ENCODE measurements at regions not wholly inside any gene's neighbourhood (a gene's known extent, or its start where the extent isn't known, plus 50 kb on each side); places are given as distances from the start of the nearest gene placed in this dataset.

DNA sequence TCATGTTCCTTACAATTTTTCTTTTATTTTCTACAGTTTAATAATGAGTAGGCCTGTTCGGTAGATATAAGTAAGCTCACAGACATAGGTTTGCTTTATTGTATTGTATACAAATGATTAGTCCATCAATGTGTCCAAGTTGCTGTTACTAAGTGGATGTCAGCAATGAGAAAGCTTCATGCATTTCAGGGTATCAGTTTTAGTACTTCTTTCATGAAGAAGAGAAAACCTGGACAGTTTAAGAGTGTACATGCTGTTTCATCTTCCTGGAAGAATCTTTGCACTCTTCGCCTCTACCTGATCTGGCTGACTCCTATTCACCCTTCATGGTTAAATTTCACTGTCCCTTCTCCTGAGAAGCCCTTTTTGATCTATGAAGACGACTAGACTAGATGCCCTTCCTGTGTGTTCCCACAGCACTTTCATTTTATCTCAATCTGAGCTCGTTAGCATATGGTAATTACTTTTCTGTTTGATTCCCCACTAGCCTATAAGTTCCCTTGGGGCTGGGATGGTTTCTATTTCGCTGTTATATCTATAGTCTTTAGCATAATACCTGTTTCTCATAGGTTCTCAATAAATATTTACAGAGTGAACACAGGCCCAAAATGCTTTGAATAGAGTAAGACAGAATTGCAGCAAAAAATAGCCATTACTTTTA is 70.7 kb downstream of the CETN3 start:
- no peak for ATAC-seq
- TF ChIP-seq BACH2 (CRISPR knock-in tag; IDR thresholded peaks at IDR 0.05; ENCODE audit: borderline replicate concordance) (no peak), ZC3H10 (CRISPR knock-in tag; IDR thresholded peaks at IDR 0.05) (no peak)

DNA sequence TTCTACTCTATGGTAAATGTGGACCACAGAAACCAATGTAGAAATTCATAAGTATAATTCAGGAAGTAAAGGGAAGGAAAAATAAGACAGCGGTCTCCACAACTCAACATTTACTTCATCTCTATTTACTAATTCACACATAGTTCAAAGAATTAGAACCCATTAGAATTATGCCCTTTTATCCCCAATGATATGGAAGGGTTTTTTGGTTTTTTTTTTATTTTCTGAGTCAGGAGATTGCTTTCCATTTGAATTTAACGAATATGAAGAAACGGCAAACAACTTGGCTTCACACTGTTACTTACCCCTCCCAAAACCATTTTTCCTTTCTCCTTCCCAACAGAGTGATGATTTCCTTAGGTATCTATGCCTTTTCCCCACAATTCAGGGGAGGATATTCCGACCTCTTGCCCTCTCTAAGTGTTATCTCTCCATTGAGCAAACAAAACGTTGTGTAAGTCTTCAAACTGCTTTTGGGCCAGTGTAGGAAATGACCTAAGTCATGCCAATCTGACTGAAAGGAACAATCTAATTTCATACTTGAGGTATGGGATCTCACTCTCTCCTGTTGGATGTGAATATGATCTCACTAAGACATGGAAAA is 72.0 kb downstream of the CETN3 start:
- no peak for ATAC-seq
- TF ChIP-seq, protein P1, sequence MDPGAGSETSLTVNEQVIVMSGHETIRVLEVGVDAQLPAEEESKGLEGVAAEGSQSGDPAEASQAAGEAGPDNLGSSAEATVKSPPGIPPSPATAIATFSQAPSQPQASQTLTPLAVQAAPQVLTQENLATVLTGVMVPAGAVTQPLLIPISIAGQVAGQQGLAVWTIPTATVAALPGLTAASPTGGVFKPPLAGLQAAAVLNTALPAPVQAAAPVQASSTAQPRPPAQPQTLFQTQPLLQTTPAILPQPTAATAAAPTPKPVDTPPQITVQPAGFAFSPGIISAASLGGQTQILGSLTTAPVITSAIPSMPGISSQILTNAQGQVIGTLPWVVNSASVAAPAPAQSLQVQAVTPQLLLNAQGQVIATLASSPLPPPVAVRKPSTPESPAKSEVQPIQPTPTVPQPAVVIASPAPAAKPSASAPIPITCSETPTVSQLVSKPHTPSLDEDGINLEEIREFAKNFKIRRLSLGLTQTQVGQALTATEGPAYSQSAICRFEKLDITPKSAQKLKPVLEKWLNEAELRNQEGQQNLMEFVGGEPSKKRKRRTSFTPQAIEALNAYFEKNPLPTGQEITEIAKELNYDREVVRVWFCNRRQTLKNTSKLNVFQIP (CRISPR knock-in tag; IDR thresholded peaks at IDR 0.05; ENCODE audit: borderline replicate concordance, low read depth) = no peak
- TF ChIP-seq ZNF565 (CRISPR knock-in tag; conservative IDR thresholded peaks at IDR 0.05; ENCODE audit: low read depth) (no peak), ZC3H10 (CRISPR knock-in tag; IDR thresholded peaks at IDR 0.05) (no peak), GLIS3 (CRISPR knock-in tag; IDR thresholded peaks at IDR 0.05) (no peak), TOX (CRISPR knock-in tag; IDR thresholded peaks at IDR 0.05; ENCODE audit: borderline replicate concordance) (no peak), ESRRG (CRISPR knock-in tag; IDR thresholded peaks at IDR 0.05) (no peak)

DNA sequence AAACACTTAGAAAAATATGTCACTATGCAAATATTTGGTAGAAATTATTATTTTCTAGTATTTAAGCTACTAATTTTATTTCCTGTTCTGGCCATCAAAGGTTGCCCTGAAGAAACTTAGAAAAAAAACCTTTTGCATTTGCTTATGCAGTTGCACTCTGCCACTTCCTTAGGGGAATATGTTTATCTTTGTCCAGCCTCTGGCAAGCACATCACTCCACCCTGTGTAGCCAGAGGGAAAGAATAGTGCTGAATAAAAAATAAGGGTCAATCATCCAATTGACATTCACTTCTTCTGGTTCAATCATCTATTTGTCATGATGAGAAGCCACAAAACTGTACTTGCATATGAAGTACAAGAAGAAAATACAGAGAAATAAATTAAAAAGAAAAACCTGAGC is 72.8 kb downstream of the CETN3 start:
- no peak for TF ChIP-seq ISL1 (CRISPR knock-in tag; IDR thresholded peaks at IDR 0.05)
- TF ChIP-seq, protein P2, sequence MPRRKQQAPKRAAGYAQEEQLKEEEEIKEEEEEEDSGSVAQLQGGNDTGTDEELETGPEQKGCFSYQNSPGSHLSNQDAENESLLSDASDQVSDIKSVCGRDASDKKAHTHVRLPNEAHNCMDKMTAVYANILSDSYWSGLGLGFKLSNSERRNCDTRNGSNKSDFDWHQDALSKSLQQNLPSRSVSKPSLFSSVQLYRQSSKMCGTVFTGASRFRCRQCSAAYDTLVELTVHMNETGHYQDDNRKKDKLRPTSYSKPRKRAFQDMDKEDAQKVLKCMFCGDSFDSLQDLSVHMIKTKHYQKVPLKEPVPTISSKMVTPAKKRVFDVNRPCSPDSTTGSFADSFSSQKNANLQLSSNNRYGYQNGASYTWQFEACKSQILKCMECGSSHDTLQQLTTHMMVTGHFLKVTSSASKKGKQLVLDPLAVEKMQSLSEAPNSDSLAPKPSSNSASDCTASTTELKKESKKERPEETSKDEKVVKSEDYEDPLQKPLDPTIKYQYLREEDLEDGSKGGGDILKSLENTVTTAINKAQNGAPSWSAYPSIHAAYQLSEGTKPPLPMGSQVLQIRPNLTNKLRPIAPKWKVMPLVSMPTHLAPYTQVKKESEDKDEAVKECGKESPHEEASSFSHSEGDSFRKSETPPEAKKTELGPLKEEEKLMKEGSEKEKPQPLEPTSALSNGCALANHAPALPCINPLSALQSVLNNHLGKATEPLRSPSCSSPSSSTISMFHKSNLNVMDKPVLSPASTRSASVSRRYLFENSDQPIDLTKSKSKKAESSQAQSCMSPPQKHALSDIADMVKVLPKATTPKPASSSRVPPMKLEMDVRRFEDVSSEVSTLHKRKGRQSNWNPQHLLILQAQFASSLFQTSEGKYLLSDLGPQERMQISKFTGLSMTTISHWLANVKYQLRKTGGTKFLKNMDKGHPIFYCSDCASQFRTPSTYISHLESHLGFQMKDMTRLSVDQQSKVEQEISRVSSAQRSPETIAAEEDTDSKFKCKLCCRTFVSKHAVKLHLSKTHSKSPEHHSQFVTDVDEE (CRISPR knock-in tag; IDR thresholded peaks at IDR 0.05) = no peak
- no peak for TF ChIP-seq OSR1 (CRISPR knock-in tag; IDR thresholded peaks at IDR 0.05)
- TF ChIP-seq CSDC2 (CRISPR knock-in tag; IDR thresholded peaks at IDR 0.05) = no peak
- no peak for TF ChIP-seq ZC3H10 (CRISPR knock-in tag; IDR thresholded peaks at IDR 0.05)
- no peak for TF ChIP-seq ZNF565 (CRISPR knock-in tag; conservative IDR thresholded peaks at IDR 0.05; ENCODE audit: low read depth)
- TF ChIP-seq TOX (CRISPR knock-in tag; IDR thresholded peaks at IDR 0.05; ENCODE audit: borderline replicate concordance) = no peak
- no peak for ATAC-seq

DNA sequence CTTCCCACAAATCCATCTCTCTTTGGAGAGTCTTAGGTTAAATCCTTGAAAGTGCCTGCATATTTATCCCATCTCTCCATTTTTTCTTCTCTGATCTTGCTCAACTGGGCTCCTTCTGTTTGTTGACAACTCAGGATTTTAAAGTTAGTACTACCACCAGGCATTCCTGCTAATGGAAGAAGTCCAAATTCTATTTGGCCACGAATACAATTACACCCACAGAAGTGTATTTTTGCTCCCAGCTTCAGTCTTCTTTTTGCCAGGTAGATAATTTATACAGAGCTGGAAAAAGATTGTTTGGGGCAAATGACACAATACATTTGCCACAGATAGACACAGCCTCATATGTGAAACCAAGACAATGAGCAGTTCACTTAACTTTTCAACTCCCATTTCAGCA is 74.8 kb downstream of the CETN3 start:
- TF ChIP-seq GLIS3 (CRISPR knock-in tag; IDR thresholded peaks at IDR 0.05) (no peak), ISL1 (CRISPR knock-in tag; IDR thresholded peaks at IDR 0.05) (no peak), ZC3H10 (CRISPR knock-in tag; IDR thresholded peaks at IDR 0.05) (no peak), CSDC2 (CRISPR knock-in tag; IDR thresholded peaks at IDR 0.05) (no peak), TOX (CRISPR knock-in tag; IDR thresholded peaks at IDR 0.05; ENCODE audit: borderline replicate concordance) (no peak), ZFP30 (CRISPR knock-in tag; IDR thresholded peaks at IDR 0.05) (no peak), ZNF565 (CRISPR knock-in tag; conservative IDR thresholded peaks at IDR 0.05; ENCODE audit: low read depth) (no peak), OSR1 (CRISPR knock-in tag; IDR thresholded peaks at IDR 0.05) (no peak), ZNF8 (CRISPR knock-in tag; IDR thresholded peaks at IDR 0.05) (no peak), BACH2 (CRISPR knock-in tag; IDR thresholded peaks at IDR 0.05; ENCODE audit: borderline replicate concordance) (no peak)
- TF ChIP-seq, protein P3, sequence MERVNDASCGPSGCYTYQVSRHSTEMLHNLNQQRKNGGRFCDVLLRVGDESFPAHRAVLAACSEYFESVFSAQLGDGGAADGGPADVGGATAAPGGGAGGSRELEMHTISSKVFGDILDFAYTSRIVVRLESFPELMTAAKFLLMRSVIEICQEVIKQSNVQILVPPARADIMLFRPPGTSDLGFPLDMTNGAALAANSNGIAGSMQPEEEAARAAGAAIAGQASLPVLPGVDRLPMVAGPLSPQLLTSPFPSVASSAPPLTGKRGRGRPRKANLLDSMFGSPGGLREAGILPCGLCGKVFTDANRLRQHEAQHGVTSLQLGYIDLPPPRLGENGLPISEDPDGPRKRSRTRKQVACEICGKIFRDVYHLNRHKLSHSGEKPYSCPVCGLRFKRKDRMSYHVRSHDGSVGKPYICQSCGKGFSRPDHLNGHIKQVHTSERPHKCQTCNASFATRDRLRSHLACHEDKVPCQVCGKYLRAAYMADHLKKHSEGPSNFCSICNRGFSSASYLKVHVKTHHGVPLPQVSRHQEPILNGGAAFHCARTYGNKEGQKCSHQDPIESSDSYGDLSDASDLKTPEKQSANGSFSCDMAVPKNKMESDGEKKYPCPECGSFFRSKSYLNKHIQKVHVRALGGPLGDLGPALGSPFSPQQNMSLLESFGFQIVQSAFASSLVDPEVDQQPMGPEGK (CRISPR knock-in tag; IDR thresholded peaks at IDR 0.05; ENCODE audit: borderline replicate concordance) = no peak
- TF ChIP-seq, protein P1 (CRISPR knock-in tag; IDR thresholded peaks at IDR 0.05; ENCODE audit: borderline replicate concordance, low read depth) = no peak
- TF ChIP-seq, protein P4, sequence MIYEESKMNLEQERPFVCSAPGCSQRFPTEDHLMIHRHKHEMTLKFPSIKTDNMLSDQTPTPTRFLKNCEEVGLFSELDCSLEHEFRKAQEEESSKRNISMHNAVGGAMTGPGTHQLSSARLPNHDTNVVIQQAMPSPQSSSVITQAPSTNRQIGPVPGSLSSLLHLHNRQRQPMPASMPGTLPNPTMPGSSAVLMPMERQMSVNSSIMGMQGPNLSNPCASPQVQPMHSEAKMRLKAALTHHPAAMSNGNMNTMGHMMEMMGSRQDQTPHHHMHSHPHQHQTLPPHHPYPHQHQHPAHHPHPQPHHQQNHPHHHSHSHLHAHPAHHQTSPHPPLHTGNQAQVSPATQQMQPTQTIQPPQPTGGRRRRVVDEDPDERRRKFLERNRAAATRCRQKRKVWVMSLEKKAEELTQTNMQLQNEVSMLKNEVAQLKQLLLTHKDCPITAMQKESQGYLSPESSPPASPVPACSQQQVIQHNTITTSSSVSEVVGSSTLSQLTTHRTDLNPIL (CRISPR knock-in tag; IDR thresholded peaks at IDR 0.05; ENCODE audit: low read depth) = no peak
- no peak for ATAC-seq
